HG03097 (cell line): ENCODE measurements at regions not wholly inside any gene's neighbourhood (a gene's known extent, or its start where the extent isn't known, plus 50 kb on each side); places are given as distances from the start of the nearest gene placed in this dataset.

Experiments
- ATAC-seq: cut with Tn5 transposase; IDR thresholded peaks from one replicate; pipeline ENCODE4 v1.9.1; 2021; ENCODE audit not compliant: unreplicated experiment, low FRiP score

GRCh38 chr4:23279377-23279986 lies 586.7 kb downstream of the GBA3 start:
- no peak for ATAC-seq

- no peak for ATAC-seq
These were observed 586.1 kb downstream of the GBA3 start for GRCh38 chr4:23278845-23279244.

GRCh38 chr4:23276076-23276475 lies 583.3 kb downstream of the GBA3 start:
- ATAC-seq = no peak

GRCh38 chr4:23269566-23269965 lies 576.8 kb downstream of the GBA3 start:
- no peak for ATAC-seq

GRCh38 chr4:23268072-23268771 lies 575.5 kb downstream of the GBA3 start:
- no peak for ATAC-seq

- no peak for ATAC-seq
These were observed 573.7 kb downstream of the GBA3 start for GRCh38 chr4:23266401-23266800.

GRCh38 chr4:23260511-23260910 lies 567.8 kb downstream of the GBA3 start:
- ATAC-seq = no peak

GRCh38 chr4:23245203-23245832 lies 552.6 kb downstream of the GBA3 start:
- no peak for ATAC-seq

- ATAC-seq = no peak
These were observed 550.2 kb downstream of the GBA3 start for GRCh38 chr4:23242962-23243361.

- ATAC-seq = no peak
These were observed 548.7 kb downstream of the GBA3 start for GRCh38 chr4:23241408-23241807.

GRCh38 chr4:23238848-23239247 lies 546.1 kb downstream of the GBA3 start:
- no peak for ATAC-seq

- ATAC-seq = no peak
These were observed 545.0 kb downstream of the GBA3 start for GRCh38 chr4:23237771-23238170.

GRCh38 chr4:23235628-23236390 lies 543.1 kb downstream of the GBA3 start:
- ATAC-seq = no peak

- no peak for ATAC-seq
These were observed 542.0 kb downstream of the GBA3 start for GRCh38 chr4:23234716-23235115.

GRCh38 chr4:23234018-23234417 lies 541.3 kb downstream of the GBA3 start:
- no peak for ATAC-seq

GRCh38 chr4:23233596-23233995 lies 540.9 kb downstream of the GBA3 start:
- no peak for ATAC-seq

- no peak for ATAC-seq
These were observed 540.2 kb downstream of the GBA3 start for GRCh38 chr4:23232987-23233386.

GRCh38 chr4:23225564-23225963 lies 532.8 kb downstream of the GBA3 start:
- no peak for ATAC-seq

- ATAC-seq = no peak
These were observed 532.1 kb downstream of the GBA3 start for GRCh38 chr4:23224684-23225420.

GRCh38 chr4:23220911-23221310 lies 528.2 kb downstream of the GBA3 start:
- no peak for ATAC-seq
